Heart right ventricle (tissue), 16 donors: ENCODE measurements at regions not wholly inside any gene's neighbourhood (a gene's known extent, or its start where the extent isn't known, plus 50 kb on each side); places are given as distances from the start of the nearest gene placed in this dataset.

Experiments used
- ATAC-seq, 8 donors: fragments of 200-7000 bp; cut with Tn5 transposase; one replicate each; pipeline ENCODE4 v1.9.1; 2020; ENCODE audit warnings: mild to moderate bottlenecking in 8 of 8, moderate library complexity in 8 of 8, moderate number of reproducible peaks in 1 of 8
- DNase-seq, 2 donors: peaks; one replicate each; pipeline ENCODE4 v3.0.0-alpha.2; 2020
- H3K27ac ChIP-seq, 10 donors: fragments of 200-600 bp; sonication (generic) in 2 of 10; one replicate each; pipeline versions ENCODE4 v1.5.0 to v1.8.0; 2020 to 2022; ENCODE audit warnings: mild to moderate bottlenecking in 3 of 10
- H3K27me3 ChIP-seq, 7 donors: fragments of 200-600 bp; one replicate each; pipeline ENCODE4 v1.8.0; 2021 to 2022; ENCODE audit warnings: mild to moderate bottlenecking in 2 of 7
- H3K36me3 ChIP-seq, 9 donors: fragments of 200-600 bp; sonication (generic) in 1 of 9; one replicate each; pipeline versions ENCODE4 v1.5.0 to v1.8.0; 2020 to 2022; ENCODE audit warnings: mild to moderate bottlenecking in 2 of 9
- H3K4me1 ChIP-seq, 9 donors: fragments of 200-600 bp; sonication (generic) in 1 of 9; one replicate each; pipeline versions ENCODE4 v1.5.0 to v1.8.0; 2020 to 2022; ENCODE audit warnings: mild to moderate bottlenecking in 4 of 9
- H3K4me3 ChIP-seq, 10 donors: fragments of 200-600 bp; sonication (generic) in 2 of 10; one replicate each; pipeline versions ENCODE4 v1.5.0 to v1.8.0; 2020 to 2022; ENCODE audit warnings: mild to moderate bottlenecking in 7 of 10, moderate library complexity in 2 of 10
- H3K9me3 ChIP-seq, 11 donors: fragments of 200-600 bp in 10 of 11; sonication (generic) in 2 of 11; one replicate each; pipeline versions ENCODE4 v1.5.0 to v1.8.0; 2013 to 2022; ENCODE audit warnings: mild to moderate bottlenecking in 2 of 11, control low read depth in 1 of 11, moderate library complexity in 1 of 11
- CTCF ChIP-seq, 9 donors: fragments of 200-600 bp; sonication (generic) in 2 of 9; IDR thresholded peaks; one replicate each; pipeline versions ENCODE4 v1.5.0 to v1.8.0; 2021 to 2022; ENCODE audit warnings: antibody characterized with exemption in 9 of 9, mild to moderate bottlenecking in 5 of 9, moderate library complexity in 1 of 9
- WGBS, 2 donors: extraction: QIAGEN DNeasy Blood & Tissue Kit; methylation state at CpG; one replicate each; pipeline ENCODE4 v1.1.7; 2013; ENCODE audit warnings: inconsistent platforms in 1 of 2; 5-methylcytosine and 5-hydroxymethylcytosine counted together
- intact Hi-C, 10 donors: fragments of 100-400 bp; cut with DNase I; formaldehyde crosslinking; loops; one replicate each; pipeline versions ENCODE4 v1.11.1 to v1.14.2; 2022
- donor health status: Arrhythmogenic right ventricular cardiomyopathy.
- donor health status: ischemic (EF 13 %, LVEDD 7.1; RV severe dilation, severe dysfunction).
- donor health status: healthy with polysubstance abuse.
- donor health status: DM: no; HTN: yes; CAD: no.
- donor health status: DM: no; HTN: no; CAD: no.
- donor health status: ischemic (EF 25% LVEDD 6.9; RV normal size, moderate dysfunction).
- donor health status: ischemic (EF 25% LVEDD 5.7; RV mildly dilated, moderate dysfunction).
- donor health status: healthy.
- donor health status: DM: yes; HTN: yes; CAD: no.
- donor health status: Ischemic cardiomyopathy.
- donor health status: ischemic (EF 35%, LVEDD 5.7; RV mildly dilated, moderate dysfunction).
- donor health status: nonischemic (EF 11% LVEDD 7.7; RV severe dilation, severe dysfunction).
- donor health status: DM: yes; HTN: yes; CAD: no.
- donor health status: PGD.
- donor health status: ischemic (EF 29% LVEDD 5.4; RV normal size, mild dysfunction).
- donor health status: nonischemic (EF 23%, LVEDD 6.1; RV moderate dilation, normal function).

- TF ChIP-seq CTCF (IDR thresholded peaks at IDR 0.05): no peak
- no peaks in the 10 kb centered on the region for H3K36me3 ChIP-seq
- no peak overlapping the region for H3K4me3 ChIP-seq
- H3K9me3 ChIP-seq: peaks cover 0 to 7% (median 0%) of the 10 kb centered on the region in 11 donors
- ATAC-seq: no peak
- no peak for DNase-seq
- WGBS, 2 donors: 88 to 96% methylated on average over 2 of the region's 2 CpGs
- no peaks in the 10 kb centered on the region for H3K4me1 ChIP-seq
- H3K27me3 ChIP-seq: no peaks in the 10 kb centered on the region
- intact Hi-C loops: no loop called here
- no peak overlapping the region for H3K27ac ChIP-seq
Measured at GRCh38 chr18:2146754-2147153, 424.6 kb downstream of the METTL4 start.

- Histone ChIP-seq H3K4me3 (no peak overlapping the region), H3K9me3 (peaks cover 0 to 7% (median 0%) of the 10 kb centered on the region in 11 donors), H3K36me3 (no peaks in the 10 kb centered on the region), H3K27ac (no peak overlapping the region), H3K4me1 (no peaks in the 10 kb centered on the region), H3K27me3 (no peaks in the 10 kb centered on the region)
- ATAC-seq (peak in 4 of 8 donors; percentile 29 to 75 (median 53)), DNase-seq (peak; percentile 15 to 22)
- WGBS, 2 donors: 66 to 71% methylated on average over 8 of the region's 8 CpGs
- no peak for TF ChIP-seq CTCF (IDR thresholded peaks at IDR 0.05)
- intact Hi-C loops: no loop called here
Measured at GRCh38 chr18:2147476-2148230, 423.7 kb downstream of the METTL4 start.

DNA sequence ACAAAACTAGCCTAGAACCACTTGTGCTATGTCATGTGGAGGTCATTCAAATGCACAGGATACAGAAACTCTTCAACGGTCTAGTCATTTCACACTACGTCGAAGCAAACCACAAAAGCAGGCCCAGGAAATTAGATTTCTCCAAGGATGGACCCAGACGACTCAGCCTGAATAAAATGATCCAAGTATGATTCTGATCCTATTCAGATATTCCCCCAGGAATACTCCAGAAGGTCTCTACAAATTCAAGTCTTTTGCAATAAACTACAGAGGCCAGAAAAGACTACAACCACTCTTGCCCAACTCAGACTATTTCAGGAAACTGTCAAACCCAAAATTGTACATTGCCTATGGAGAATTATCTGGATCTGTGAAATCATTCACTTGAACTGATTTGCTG is 422.5 kb downstream of the METTL4 start:
- H3K27ac ChIP-seq: no peak overlapping the region
- WGBS, 2 donors: 67 to 69% methylated on average over 4 of the region's 4 CpGs
- no peak overlapping the region for H3K4me3 ChIP-seq
- peak in 1 of 8 donors; percentile 52 for ATAC-seq
- H3K4me1 ChIP-seq: no peaks in the 10 kb centered on the region
- H3K27me3 ChIP-seq: no peaks in the 10 kb centered on the region
- TF ChIP-seq CTCF (IDR thresholded peaks at IDR 0.05): no peak
- peaks cover 0 to 7% (median 0%) of the 10 kb centered on the region in 11 donors for H3K9me3 ChIP-seq
- intact Hi-C loops: no loop called here
- no peaks in the 10 kb centered on the region for H3K36me3 ChIP-seq
- DNase-seq: no peak

- no peaks in the 10 kb centered on the region for H3K36me3 ChIP-seq
- WGBS, 2 donors: 83 to 85% methylated on average over 1 of the region's 1 CpG
- H3K27ac ChIP-seq: no peak overlapping the region
- DNase-seq (no peak), ATAC-seq (no peak)
- peaks cover 0 to 3% (median 0%) of the 10 kb centered on the region in 11 donors for H3K9me3 ChIP-seq
- no peak for TF ChIP-seq CTCF (IDR thresholded peaks at IDR 0.05)
- H3K4me3 ChIP-seq: no peak overlapping the region
- intact Hi-C loops: no loop called here
- H3K27me3 ChIP-seq: no peaks in the 10 kb centered on the region
- H3K4me1 ChIP-seq: no peaks in the 10 kb centered on the region
Measured at GRCh38 chr18:2150566-2150965, 420.7 kb downstream of the METTL4 start.
